H1 (cell line): ENCODE measurements at regions not wholly inside any gene's neighbourhood (a gene's known extent, or its start where the extent isn't known, plus 50 kb on each side); places are given as distances from the start of the nearest gene placed in this dataset.

ENCODE experiments used
- CTCF ChIA-PET: fragments of 300-600 bp; sonication (Branson Sonifier 250); formaldehyde crosslinking; loops from one replicate; lab custom pipeline; 2021; ENCODE audit not compliant: partially characterized antibody; lab: Charles Lee
- POLR2A ChIA-PET: fragments of 300-600 bp; sonication (Branson Sonifier 250); formaldehyde crosslinking; loops from one replicate; lab custom pipeline; 2021; ENCODE audit warnings: inconsistent platforms; ENCODE audit not compliant: partially characterized antibody; lab: Charles Lee
- DNase-seq, 2 experiments: peaks; one replicate each; pipeline versions ENCODE4 v3.0.0 to v3.0.0-alpha.2; 2010 to 2022; ENCODE audit warnings: low spot score in 2 of 2, low read depth in 1 of 2, mixed read lengths in 1 of 2
- FAIRE-seq: peaks from 2 replicates; lab custom pipeline; 2011; peaks lifted over from hg19 to GRCh38; lab: Jason Lieb, UNC
- H2AFZ ChIP-seq: 2 replicates; pipeline ENCODE4 v1.8.1; 2012; ENCODE audit warnings: low read length, inconsistent platforms
- H2AK5ac ChIP-seq: 2 replicates; pipeline ENCODE4 v1.6.1; 2013; ENCODE audit warnings: low read depth, low read length
- H2BK120ac ChIP-seq: replicated peaks from 2 replicates; pipeline ENCODE3; 2013; ENCODE audit warnings: low read depth, low read length, inconsistent platforms
- H2BK12ac ChIP-seq: 2 replicates; pipeline ENCODE4 v1.6.1; 2013; ENCODE audit warnings: low read depth, low read length
- H2BK15ac ChIP-seq: 2 replicates; pipeline ENCODE4 v1.6.1; 2013; ENCODE audit warnings: low read length
- H2BK20ac ChIP-seq: 2 replicates; pipeline ENCODE4 v1.6.1; 2013; ENCODE audit warnings: low read length
- H2BK5ac ChIP-seq: 2 replicates; pipeline ENCODE4 v1.6.1; 2013; ENCODE audit warnings: low read depth, low read length
- H3K14ac ChIP-seq: 2 replicates; pipeline ENCODE4 v1.6.1; 2013; ENCODE audit warnings: inconsistent platforms; ENCODE audit not compliant: insufficient read length
- H3K18ac ChIP-seq: 2 replicates; pipeline ENCODE4 v1.6.1; 2013; ENCODE audit warnings: low read length; ENCODE audit errors: extremely low read depth
- H3K23ac ChIP-seq: 2 replicates; pipeline ENCODE4 v1.6.1; 2013; ENCODE audit warnings: inconsistent platforms; ENCODE audit not compliant: insufficient read length
- H3K23me2 ChIP-seq: 2 replicates; pipeline ENCODE4 v1.6.1; 2013; ENCODE audit warnings: low read depth, low read length
- H3K27ac ChIP-seq: 2 replicates; pipeline ENCODE4 v1.6.1; 2011; ENCODE audit warnings: low read depth, low read length, inconsistent platforms
- H3K27me3 ChIP-seq, 4 experiments: replicated peaks in 1 of 4; 1 replicate in 1 of 4; 2 replicates in 3 of 4; pipeline versions ENCODE4 v1.6.1 to v1.8.1; 2011 to 2013; ENCODE audit warnings: low read length in 3 of 4, mild to moderate bottlenecking in 3 of 4, inconsistent platforms in 2 of 4, mixed read lengths in 2 of 4, moderate library complexity in 1 of 4; ENCODE audit not compliant: control insufficient read depth in 3 of 4, insufficient read depth in 3 of 4; ENCODE audit errors: extremely low read depth in 1 of 4
- H3K36me3 ChIP-seq, 4 experiments: 2 replicates each; pipeline versions ENCODE4 v1.6.1 to v1.8.1; 2011 to 2013; ENCODE audit warnings: mild to moderate bottlenecking in 4 of 4, low read length in 3 of 4, moderate library complexity in 2 of 4, control low read depth in 1 of 4, inconsistent platforms in 1 of 4; ENCODE audit not compliant: insufficient read depth in 4 of 4, control insufficient read depth in 2 of 4
- H3K4ac ChIP-seq: replicated peaks from 2 replicates; pipeline ENCODE3; 2013; ENCODE audit warnings: low read length, low read depth, mixed read lengths, inconsistent platforms; ENCODE audit not compliant: insufficient read length
- H3K4me1 ChIP-seq, 4 experiments: replicated peaks in 1 of 4; 1 replicate in 1 of 4; 2 replicates in 3 of 4; pipeline versions ENCODE4 v1.6.1 to v1.8.1; 2011 to 2013; ENCODE audit warnings: low read length in 3 of 4, inconsistent platforms in 2 of 4, mixed read lengths in 1 of 4; ENCODE audit not compliant: insufficient read depth in 4 of 4, control insufficient read depth in 3 of 4
- H3K4me2 ChIP-seq, 2 experiments: 2 replicates each; pipeline versions ENCODE4 v1.6.1 to v1.8.1; 2011 to 2013; ENCODE audit warnings: low read depth in 2 of 2, low read length in 2 of 2, control low read depth in 1 of 2, inconsistent platforms in 1 of 2, mild to moderate bottlenecking in 1 of 2; ENCODE audit not compliant: insufficient read depth in 1 of 2
- H3K4me3 ChIP-seq, 4 experiments: fragments of 200-600, 300-600 bp in 1 of 4; sonication (generic), shearing (Covaris generic), sonication (Bioruptor Twin) in 1 of 4; 2 replicates each; pipeline versions ENCODE4 v1.5.1 to v1.8.1; 2011 to 2016; ENCODE audit warnings: low read length in 4 of 4, low read depth in 3 of 4, control low read depth in 2 of 4, inconsistent platforms in 2 of 4, mild to moderate bottlenecking in 2 of 4, mixed read lengths in 1 of 4, moderate library complexity in 1 of 4; ENCODE audit not compliant: insufficient read depth in 2 of 4; ENCODE audit errors: extremely low read depth in 1 of 4
- H3K56ac ChIP-seq: replicated peaks from 2 replicates; pipeline ENCODE3; 2013; ENCODE audit warnings: low read depth, mild to moderate bottlenecking, mixed read lengths, low read length, inconsistent platforms; ENCODE audit not compliant: insufficient read length
- H3K79me1 ChIP-seq: 2 replicates; pipeline ENCODE4 v1.6.1; 2013; ENCODE audit warnings: low read depth, low read length, control low read depth
- H3K79me2 ChIP-seq, 2 experiments: 2 replicates each; pipeline versions ENCODE4 v1.6.1 to v1.8.1; 2012 to 2013; ENCODE audit warnings: low read length in 2 of 2, mild to moderate bottlenecking in 2 of 2, inconsistent platforms in 1 of 2; ENCODE audit not compliant: insufficient read depth in 2 of 2, control insufficient read depth in 1 of 2
- H3K9ac ChIP-seq, 4 experiments: replicated peaks in 1 of 4; 1 replicate in 1 of 4; 2 replicates in 3 of 4; pipeline versions ENCODE4 v1.6.1 to v1.8.1; 2011 to 2013; ENCODE audit warnings: low read depth in 3 of 4, low read length in 3 of 4, control low read depth in 2 of 4, mild to moderate bottlenecking in 2 of 4, moderate library complexity in 2 of 4, inconsistent platforms in 1 of 4; ENCODE audit errors: extremely low read depth in 1 of 4
- H3K9me3 ChIP-seq, 2 experiments: 2 replicates each; pipeline versions ENCODE4 v1.6.1 to v1.8.1; 2012 to 2013; ENCODE audit warnings: mild to moderate bottlenecking in 2 of 2, moderate library complexity in 2 of 2, control low read depth in 1 of 2, inconsistent platforms in 1 of 2, low read depth in 1 of 2, low read length in 1 of 2, mixed read lengths in 1 of 2; ENCODE audit not compliant: insufficient read depth in 2 of 2
- H4K20me1 ChIP-seq, 2 experiments: replicated peaks in 1 of 2; 2 replicates each; pipeline versions ENCODE3 to v1.8.1; 2011 to 2013; ENCODE audit warnings: inconsistent platforms in 2 of 2, low read length in 2 of 2, mild to moderate bottlenecking in 1 of 2; ENCODE audit not compliant: insufficient read depth in 2 of 2, control insufficient read depth in 1 of 2
- H4K5ac ChIP-seq: 2 replicates; pipeline ENCODE4 v1.6.1; 2013; ENCODE audit warnings: low read length, low read depth, mixed read lengths, inconsistent platforms; ENCODE audit not compliant: insufficient read length
- H4K8ac ChIP-seq: 2 replicates; pipeline ENCODE4 v1.8.0; 2013; ENCODE audit warnings: mild to moderate bottlenecking, moderate library complexity, low read length, inconsistent platforms; ENCODE audit not compliant: insufficient read depth; ENCODE audit errors: extremely low read depth
- H4K91ac ChIP-seq: replicated peaks from 2 replicates; pipeline ENCODE3; 2013; ENCODE audit warnings: low read length, mixed read lengths, inconsistent platforms; ENCODE audit not compliant: insufficient read length
- BCL11A ChIP-seq, 2 experiments: IDR thresholded peaks; one replicate each; pipeline ENCODE4 v1.6.1; 2011; ENCODE audit warnings: low read depth in 2 of 2, low read length in 2 of 2, mild to moderate bottlenecking in 2 of 2
- CHD2 ChIP-seq: IDR thresholded peaks from 2 replicates; pipeline ENCODE4 v1.6.1; 2012; ENCODE audit warnings: low read length, improper control_type of control experiment
- CREB1 ChIP-seq: IDR thresholded peaks from 2 replicates; pipeline ENCODE4 v1.6.1; 2012; ENCODE audit warnings: inconsistent platforms
- GABPA ChIP-seq: IDR thresholded peaks from 2 replicates; pipeline ENCODE4 v1.6.1; 2011; ENCODE audit warnings: mild to moderate bottlenecking, low read length, moderate library complexity, borderline replicate concordance; ENCODE audit not compliant: insufficient read depth
- KDM5A ChIP-seq: fragments of 200-600 bp; IDR thresholded peaks from 2 replicates; pipeline ENCODE4 v1.7.1; 2012; ENCODE audit warnings: mild to moderate bottlenecking, low read length, inconsistent platforms, mixed read lengths
- MAFK ChIP-seq: IDR thresholded peaks from 2 replicates; pipeline ENCODE4 v1.6.1; 2012; ENCODE audit warnings: low read depth, mild to moderate bottlenecking, improper control_type of control experiment, low read length
- NRF1 ChIP-seq: IDR thresholded peaks from 2 replicates; pipeline ENCODE4 v1.6.1; 2011; ENCODE audit warnings: mild to moderate bottlenecking, low read depth, low read length, improper control_type of control experiment
- RFX5 ChIP-seq: IDR thresholded peaks from 2 replicates; pipeline ENCODE4 v1.6.1; 2011; ENCODE audit warnings: low read depth, low read length, improper control_type of control experiment, borderline replicate concordance
- SIN3A ChIP-seq, 2 experiments: IDR thresholded peaks in 1 of 2; conservative IDR thresholded peaks in 1 of 2; 2 replicates each; pipeline ENCODE4 v1.6.1; 2011 to 2012; ENCODE audit warnings: low read length in 2 of 2, improper control_type of control experiment in 1 of 2, low read depth in 1 of 2, mild to moderate bottlenecking in 1 of 2
- SP4 ChIP-seq: IDR thresholded peaks from 2 replicates; pipeline ENCODE4 v1.6.1; 2012; ENCODE audit warnings: low read length, inconsistent platforms
- SUZ12 ChIP-seq: fragments of 200-600 bp; sonication (generic); IDR thresholded peaks from 2 replicates; pipeline ENCODE4 v1.6.1; 2012; ENCODE audit warnings: mild to moderate bottlenecking, inconsistent platforms, low read length, moderate library complexity, mixed read lengths
- TAF1 ChIP-seq: IDR thresholded peaks from 2 replicates; pipeline ENCODE4 v1.6.1; 2011; ENCODE audit warnings: mild to moderate bottlenecking, low read depth, low read length
- TAF7 ChIP-seq: optimal IDR thresholded peaks from 2 replicates; pipeline ENCODE3; 2011; ENCODE audit warnings: low read depth, mild to moderate bottlenecking, inconsistent platforms, low read length, moderate library complexity, borderline replicate concordance
- YY1 ChIP-seq: IDR thresholded peaks from 2 replicates; pipeline ENCODE4 v1.6.1; 2011; ENCODE audit warnings: low read depth, mild to moderate bottlenecking, low read length
- ZNF274 ChIP-seq: IDR thresholded peaks from 2 replicates; pipeline ENCODE4 v1.7.0; 2012; ENCODE audit warnings: low read length, borderline replicate concordance; ENCODE audit errors: extremely low read depth
- WGBS, 2 experiments: shearing (Covaris generic) in 1 of 2; methylation state at CpG; one replicate each; pipeline versions ENCODE4 v1.1.6 to v1.1.7; 2013 to 2015; ENCODE audit warnings: low lambda C conversion rate in 2 of 2, mixed read lengths in 2 of 2, inconsistent platforms in 1 of 2, low coverage in 1 of 2, missing lambda C conversion rate in 1 of 2; ENCODE audit not compliant: insufficient replicate concordance in 2 of 2, insufficient coverage in 1 of 2, insufficient read length in 1 of 2; ENCODE audit errors: extremely low coverage in 1 of 2, missing lambda C conversion rate in 1 of 2; 5-methylcytosine and 5-hydroxymethylcytosine counted together
- TF ChIP-seq, protein P1 (sequence below): IDR thresholded peaks from 2 replicates; pipeline ENCODE4 v1.6.1; 2012; ENCODE audit warnings: inconsistent platforms

DNA sequence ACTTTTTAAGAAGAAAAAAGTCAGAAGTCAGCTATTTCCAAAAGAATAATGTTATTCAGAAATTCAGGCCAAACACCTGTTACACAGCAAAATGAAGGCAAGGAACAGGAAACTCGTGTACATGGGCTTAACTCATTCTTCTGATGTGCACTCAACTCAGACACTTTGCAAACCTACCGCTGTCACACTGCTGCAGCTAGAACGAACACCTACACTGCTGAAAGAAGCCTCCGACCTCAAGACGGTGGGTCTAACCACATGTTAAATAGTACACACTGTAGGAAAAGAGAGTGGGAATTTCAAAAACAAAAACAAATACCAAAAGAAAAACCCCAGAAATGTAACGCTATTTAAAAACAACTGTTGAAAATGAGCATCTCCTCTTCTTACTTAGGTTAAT, 384.5 kb downstream of the IRX1 start:
- DNase-seq = no peak
- Histone ChIP-seq H2BK20ac (no peak overlapping the region), H4K20me1 (no peaks in the 10 kb centered on the region), H3K23me2 (no peaks in the 10 kb centered on the region), H3K18ac (no peak overlapping the region), H3K4me3 (no peak overlapping the region), H3K36me3 (no peaks in the 10 kb centered on the region), H3K56ac (no peak overlapping the region)
- 77% methylated on average over 6 of the region's 6 CpGs; no CpG with 5 or more reads in 1 of the 2 experiments for WGBS, 2 experiments
- FAIRE-seq = no peak
- no peak for TF ChIP-seq NRF1
- no peak for TF ChIP-seq YY1
- no peak for TF ChIP-seq CREB1
- TF ChIP-seq SP4 = no peak
- TF ChIP-seq SIN3A (conservative IDR thresholded peaks at IDR 0.05 in 1 of 2, IDR thresholded peaks at IDR 0.05 in 1 of 2; ENCODE audit: low read depth in 1 of 2, low read length in 2 of 2) = no peak
- no peak for TF ChIP-seq SUZ12
- no peak for TF ChIP-seq RFX5
- no peak for TF ChIP-seq GABPA
- TF ChIP-seq, protein P1, sequence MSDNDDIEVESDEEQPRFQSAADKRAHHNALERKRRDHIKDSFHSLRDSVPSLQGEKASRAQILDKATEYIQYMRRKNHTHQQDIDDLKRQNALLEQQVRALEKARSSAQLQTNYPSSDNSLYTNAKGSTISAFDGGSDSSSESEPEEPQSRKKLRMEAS = no peak
- no peak for TF ChIP-seq TAF7
- TF ChIP-seq KDM5A = no peak
- TF ChIP-seq CHD2 = no peak
- no peak for TF ChIP-seq MAFK
- no peak for TF ChIP-seq BCL11A (IDR thresholded peaks at IDR 0.05; ENCODE audit: low read depth in 2 of 2, low read length in 2 of 2)
- no peak for TF ChIP-seq TAF1
- no peak for TF ChIP-seq ZNF274
- TF ChIP-seq, all 59 proteins: peak for 0
- Histone ChIP-seq H3K4ac (no peak overlapping the region), H4K5ac (no peak overlapping the region), H3K4me2 (no peak overlapping the region), H3K27ac (no peak overlapping the region), H3K4me1 (no peaks in the 10 kb centered on the region), H3K79me1 (no peaks in the 10 kb centered on the region), H4K91ac (no peak overlapping the region), H4K8ac (no peak overlapping the region), H2AFZ (no peak overlapping the region; the same call in 1 of the 2 replicates), H3K14ac (no peak overlapping the region), H3K9ac (no peak overlapping the region), H3K27me3 (no peaks in the 10 kb centered on the region), H2BK12ac (no peak overlapping the region), H2AK5ac (no peak overlapping the region), H3K79me2 (no peaks in the 10 kb centered on the region), H2BK5ac (no peak overlapping the region), H2BK15ac (no peak overlapping the region), H2BK120ac (no peak overlapping the region), H3K9me3 (peaks cover 0 to 6% of the 10 kb centered on the region in 2 experiments; a peak in 1 of 4 replicates), H3K23ac (no peak overlapping the region)
- ChIA-PET POLR2A (no interaction called here), CTCF (interaction anchor here (0.6 kb wide), 1 partner anchor 1653 kb away, joined by 4 read pairs; no protein-coding TSS in a partner anchor)
